B cell (primary cell): ENCODE measurements at regions not wholly inside any gene's neighbourhood (a gene's known extent, or its start where the extent isn't known, plus 50 kb on each side); places are given as distances from the start of the nearest gene placed in this dataset.
"Not testable (repeated sequence)": the region's sequence is repeated elsewhere in the genome, so short reads cannot be mapped to it uniquely, and the experiment has no call there.

ENCODE experiments used
- ATAC-seq: fragments of 200-7000 bp; cut with Tn5 transposase; one replicate; pipeline ENCODE4 v1.10.0; 2021; ENCODE audit warnings: low read depth, mild to moderate bottlenecking, moderate number of reproducible peaks, moderate library complexity
- CTCF ChIA-PET: fragments of 350-600 bp; sonication (Branson Sonifier 250); formaldehyde crosslinking; loops from one replicate; lab custom pipeline; 2021; ENCODE audit warnings: antibody characterized with exemption, inconsistent platforms; lab: Charles Lee
- POLR2A ChIA-PET: fragments of 350-600 bp; sonication (Branson Sonifier 250); formaldehyde crosslinking; loops from one replicate; lab custom pipeline; 2021; ENCODE audit warnings: antibody characterized with exemption; lab: Charles Lee
- DNase-seq: peaks from one replicate; pipeline ENCODE4 v3.0.0; 2013
- H2AFZ ChIP-seq: 2 replicates; pipeline ENCODE4 v1.6.1; 2012; ENCODE audit warnings: mild to moderate bottlenecking, low read depth, low read length; ENCODE audit not compliant: insufficient read depth, poor library complexity, severe bottlenecking
- H3K27ac ChIP-seq, 2 donors: 1 replicate in 1 of 2; 2 replicates in 1 of 2; pipeline ENCODE4 v1.5.1; 2012 to 2013; ENCODE audit warnings: low read length in 2 of 2, mild to moderate bottlenecking in 2 of 2, moderate library complexity in 1 of 2
- H3K27me3 ChIP-seq, 4 experiments: fragments of 200-600 bp in 1 of 4; sonication (generic) in 1 of 4; replicated peaks in 1 of 4; 1 replicate in 2 of 4; 2 replicates in 2 of 4; pipeline versions ENCODE4 v1.6.1 to v1.7.0; 2013 to 2016; ENCODE audit warnings: low read length in 3 of 4, mild to moderate bottlenecking in 2 of 4, mixed read lengths in 1 of 4, moderate library complexity in 1 of 4; ENCODE audit not compliant: insufficient read depth in 4 of 4, control insufficient read depth in 3 of 4; ENCODE audit errors: control extremely low read depth in 1 of 4
- H3K36me3 ChIP-seq, 2 experiments: replicated peaks in 1 of 2; 1 replicate in 1 of 2; 2 replicates in 1 of 2; pipeline versions ENCODE4 v1.6.1 to v1.7.1; 2013; ENCODE audit warnings: low read length in 1 of 2; ENCODE audit not compliant: insufficient read depth in 2 of 2, control insufficient read depth in 1 of 2; ENCODE audit errors: control extremely low read depth in 1 of 2, extremely low read depth in 1 of 2
- H3K4me1 ChIP-seq, 2 donors: fragments of 200-600 bp in 1 of 2; sonication (generic) in 1 of 2; 1 replicate in 1 of 2; 2 replicates in 1 of 2; pipeline versions ENCODE4 v1.5.1 to v1.6.1; 2013 to 2017; ENCODE audit warnings: low read length in 2 of 2; ENCODE audit not compliant: control insufficient read depth in 2 of 2, insufficient read depth in 2 of 2
- H3K4me2 ChIP-seq: replicated peaks from 2 replicates; pipeline ENCODE3; 2012; ENCODE audit warnings: mild to moderate bottlenecking, low read depth, low read length; ENCODE audit not compliant: poor library complexity, severe bottlenecking
- H3K4me3 ChIP-seq, 5 experiments: fragments of 200-600 bp in 1 of 5; sonication (generic) in 1 of 5; 1 replicate in 3 of 5; 2 replicates in 2 of 5; pipeline versions ENCODE4 v1.5.1 to v1.7.0; 2011 to 2016; ENCODE audit warnings: low read length in 4 of 5, mild to moderate bottlenecking in 4 of 5, low read depth in 2 of 5, control low read depth in 1 of 5, moderate library complexity in 1 of 5; ENCODE audit not compliant: insufficient read depth in 1 of 5; ENCODE audit errors: control extremely low read depth in 1 of 5, extremely low read depth in 1 of 5
- H3K79me2 ChIP-seq: fragments of 200-600 bp; sonication (generic); one replicate; pipeline ENCODE4 v1.6.0; 2016; ENCODE audit warnings: low read length; ENCODE audit not compliant: control insufficient read depth, insufficient read depth
- H3K9ac ChIP-seq: fragments of 200-600 bp; sonication (generic); 2 replicates; pipeline ENCODE4 v1.6.1; 2017; ENCODE audit warnings: mild to moderate bottlenecking, low read length, moderate library complexity
- H3K9me3 ChIP-seq, 3 donors: one replicate each; pipeline versions ENCODE4 v1.6.1 to v1.7.1; 2013; ENCODE audit warnings: low read length in 2 of 3; ENCODE audit not compliant: control insufficient read depth in 2 of 3, insufficient read depth in 1 of 3; ENCODE audit errors: control extremely low read depth in 1 of 3
- H4K20me1 ChIP-seq: 2 replicates; pipeline ENCODE4 v1.6.0; 2012; ENCODE audit warnings: mild to moderate bottlenecking, low read length; ENCODE audit not compliant: insufficient read depth, control insufficient read depth, poor library complexity, severe bottlenecking
- H3K27ac Mint-ChIP-seq: one replicate; pipeline ENCODE4 v1.8.0; 2021; ENCODE audit warnings: mixed read lengths
- H3K27me3 Mint-ChIP-seq: one replicate; pipeline ENCODE4 v1.8.0; 2021; ENCODE audit warnings: mixed read lengths
- H3K4me1 Mint-ChIP-seq: one replicate; pipeline ENCODE4 v1.8.0; 2021; ENCODE audit warnings: mixed read lengths
- H3K4me3 Mint-ChIP-seq: one replicate; pipeline ENCODE4 v1.8.0; 2021; ENCODE audit warnings: mixed read lengths
- H3K9me3 Mint-ChIP-seq: one replicate; pipeline ENCODE4 v1.8.0; 2022; ENCODE audit warnings: mixed read lengths; ENCODE audit not compliant: insufficient read depth
- WGBS: methylation state at CpG from one replicate; pipeline ENCODE4 v1.1.5; 2013; ENCODE audit warnings: missing lambda C conversion rate; ENCODE audit not compliant: insufficient coverage; 5-methylcytosine and 5-hydroxymethylcytosine counted together
- intact Hi-C: fragments of 100-400 bp; cut with micrococcal nuclease; formaldehyde crosslinking; loops from one replicate; pipeline ENCODE4 v1.10.0; 2022

GRCh38 chr9:97215127-97215526, 92.3 kb upstream of the CCDC180 start:
- not testable (repeated sequence) for H3K79me2 ChIP-seq, ATAC-seq, H3K27ac Mint-ChIP-seq

GRCh38 chr9:97214556-97214955, 92.9 kb upstream of the CCDC180 start:
- H4K20me1 ChIP-seq, H3K9me3 Mint-ChIP-seq, H3K4me3 Mint-ChIP-seq, H2AFZ ChIP-seq, H3K4me2 ChIP-seq, H3K4me1 ChIP-seq, H3K4me3 ChIP-seq, H3K27ac ChIP-seq, H3K27me3 ChIP-seq, POLR2A ChIA-PET, H3K4me1 Mint-ChIP-seq, ATAC-seq, H3K36me3 ChIP-seq, H3K9me3 ChIP-seq, DNase-seq, H3K9ac ChIP-seq, H3K79me2 ChIP-seq, intact Hi-C loops, CTCF ChIA-PET, H3K27ac Mint-ChIP-seq: not testable (repeated sequence)
- H3K27me3 Mint-ChIP-seq: peaks cover 27% of the 10 kb centered on the region
- WGBS: 84% methylated on average over 4 of the region's 6 CpGs

More at GRCh38 chr9:97215127-97215526, 92.3 kb upstream of the CCDC180 start:
- DNase-seq, H3K36me3 ChIP-seq, H2AFZ ChIP-seq, H3K27ac ChIP-seq, H3K4me1 Mint-ChIP-seq, H3K9ac ChIP-seq, H3K9me3 Mint-ChIP-seq, H3K4me1 ChIP-seq, H4K20me1 ChIP-seq, H3K4me3 ChIP-seq, H3K9me3 ChIP-seq, intact Hi-C loops, H3K27me3 ChIP-seq, H3K4me2 ChIP-seq, H3K4me3 Mint-ChIP-seq, POLR2A ChIA-PET, CTCF ChIA-PET: not testable (repeated sequence)
- peaks cover 33% of the 10 kb centered on the region for H3K27me3 Mint-ChIP-seq
- WGBS: 64% methylated on average over 2 of the region's 10 CpGs

- H3K79me2 ChIP-seq, CTCF ChIA-PET, H3K4me1 Mint-ChIP-seq, H3K4me3 ChIP-seq, H3K4me2 ChIP-seq, H3K9me3 ChIP-seq, H4K20me1 ChIP-seq, H3K36me3 ChIP-seq, H2AFZ ChIP-seq, H3K27ac ChIP-seq, POLR2A ChIA-PET, H3K9me3 Mint-ChIP-seq, ATAC-seq, H3K4me3 Mint-ChIP-seq, intact Hi-C loops, H3K9ac ChIP-seq, H3K27me3 ChIP-seq, H3K4me1 ChIP-seq, H3K27ac Mint-ChIP-seq, DNase-seq: not testable (repeated sequence)
- 100% methylated on average over 4 of the region's 20 CpGs for WGBS
- H3K27me3 Mint-ChIP-seq: peaks cover 10% of the 10 kb centered on the region
Measured at GRCh38 chr9:97199683-97200082, 107.8 kb upstream of the CCDC180 start.

GRCh38 chr9:97193767-97194166, 113.7 kb upstream of the CCDC180 start:
- H3K4me3 ChIP-seq, H3K36me3 ChIP-seq, H3K27ac ChIP-seq, H3K4me2 ChIP-seq, H3K9me3 Mint-ChIP-seq, CTCF ChIA-PET, DNase-seq, ATAC-seq, H3K4me1 Mint-ChIP-seq, H3K9me3 ChIP-seq, H4K20me1 ChIP-seq, H3K79me2 ChIP-seq, H3K4me1 ChIP-seq, H3K27me3 Mint-ChIP-seq, H3K27ac Mint-ChIP-seq, H3K9ac ChIP-seq, H3K27me3 ChIP-seq, POLR2A ChIA-PET, H2AFZ ChIP-seq, intact Hi-C loops, H3K4me3 Mint-ChIP-seq: not testable (repeated sequence)
- WGBS: 100% methylated on average over 2 of the region's 4 CpGs
